Hematopoietic multipotent progenitor cell treated with erythropoietin and hydrocortisone succinate and interleukin-3 and kit ligand, for 15 days (in vitro differentiated cells): ENCODE measurements at regions not wholly inside any gene's neighbourhood (a gene's known extent, or its start where the extent isn't known, plus 50 kb on each side); places are given as distances from the start of the nearest gene placed in this dataset.

Experiments
- DNase-seq: peaks from one replicate; pipeline ENCODE4 v3.0.0-alpha.2; 2015; ENCODE audit warnings: low spot score

GRCh38 chr18:73232933-73233332, 365.1 kb upstream of the NETO1 start:
- no peak for DNase-seq

- no peak for DNase-seq
These were observed 352.9 kb upstream of the NETO1 start for GRCh38 chr18:73220663-73221062.

GRCh38 chr18:73218293-73218692, 350.5 kb upstream of the NETO1 start:
- no peak for DNase-seq

GRCh38 chr18:73214970-73215369, 347.2 kb upstream of the NETO1 start:
- no peak for DNase-seq

DNA sequence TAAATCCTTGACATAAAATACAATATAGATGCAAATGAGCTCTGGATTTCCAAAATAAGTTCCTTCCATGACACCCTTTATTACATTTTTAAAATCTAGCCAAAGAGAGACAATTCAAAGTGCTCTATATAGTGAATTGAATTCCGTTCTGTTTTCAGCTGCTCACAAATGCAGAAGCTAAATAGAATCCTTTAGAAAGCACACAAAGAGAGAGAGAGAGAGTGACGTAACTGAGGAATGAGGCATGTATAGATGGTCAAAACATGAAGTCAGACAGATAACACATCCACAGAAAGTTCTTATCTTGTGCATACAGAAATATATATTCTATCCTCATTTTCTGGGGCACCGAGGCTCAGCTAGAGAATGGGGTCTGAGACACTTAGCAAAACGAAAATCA, 344.7 kb upstream of the NETO1 start:
- DNase-seq: no peak

DNA sequence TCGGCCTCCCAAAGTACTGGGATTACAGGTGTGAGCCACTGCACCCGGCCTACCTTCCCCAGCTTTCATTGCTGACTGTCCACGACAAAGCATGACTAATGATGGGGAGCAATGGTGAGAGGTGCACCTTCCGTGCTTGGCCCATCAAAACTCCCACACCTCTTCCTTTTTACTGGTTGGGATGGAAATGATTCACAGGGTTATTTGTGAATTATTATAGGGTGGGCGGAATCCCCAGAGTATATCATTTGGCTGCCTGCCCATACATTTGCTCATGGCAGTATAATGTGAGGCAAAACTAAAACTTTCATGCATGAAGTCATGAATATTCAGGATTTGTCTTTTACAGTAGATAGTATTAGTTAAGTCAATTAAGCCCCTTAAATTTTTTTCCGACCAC, 334.2 kb upstream of the NETO1 start:
- no peak for DNase-seq

GRCh38 chr18:73199151-73199550, 331.4 kb upstream of the NETO1 start:
- DNase-seq: no peak

DNA sequence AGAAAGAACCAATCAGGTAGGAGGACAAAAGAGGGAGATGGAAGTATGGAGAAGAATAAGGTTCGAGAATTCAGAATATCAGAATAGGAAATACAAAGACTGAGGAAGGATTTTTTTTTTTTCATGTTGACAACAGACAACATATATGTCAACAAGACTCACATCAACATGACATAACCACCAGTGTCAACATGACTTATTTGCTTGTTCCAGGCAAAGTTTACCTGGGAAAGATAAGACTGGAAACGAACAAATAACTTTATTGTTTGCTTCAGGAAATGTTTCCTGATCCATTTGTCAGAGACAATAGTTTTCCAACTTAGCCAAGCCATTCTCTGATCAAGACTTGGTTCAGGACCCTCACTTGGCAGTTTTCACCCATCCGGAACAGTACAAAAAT, 321.9 kb upstream of the NETO1 start:
- no peak for DNase-seq

DNA sequence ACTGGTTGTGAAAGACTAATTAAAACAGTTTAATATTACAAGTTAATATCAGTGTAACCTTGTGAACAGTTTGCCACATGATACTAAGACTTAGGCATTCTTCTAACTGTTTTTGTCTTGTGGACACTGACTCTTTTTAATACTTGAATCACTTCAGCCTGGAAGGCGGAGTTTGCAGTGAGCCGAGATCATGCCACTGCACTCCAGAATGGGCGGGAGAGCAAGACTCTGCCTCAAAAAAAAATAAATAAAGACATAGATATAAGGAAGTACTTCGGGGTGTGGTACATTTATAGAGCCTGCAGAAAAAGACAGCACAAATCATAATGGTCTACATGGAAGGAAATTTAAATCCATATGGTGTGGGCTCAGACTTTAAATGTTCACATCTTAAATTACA, 300.4 kb upstream of the NETO1 start:
- no peak for DNase-seq

DNA sequence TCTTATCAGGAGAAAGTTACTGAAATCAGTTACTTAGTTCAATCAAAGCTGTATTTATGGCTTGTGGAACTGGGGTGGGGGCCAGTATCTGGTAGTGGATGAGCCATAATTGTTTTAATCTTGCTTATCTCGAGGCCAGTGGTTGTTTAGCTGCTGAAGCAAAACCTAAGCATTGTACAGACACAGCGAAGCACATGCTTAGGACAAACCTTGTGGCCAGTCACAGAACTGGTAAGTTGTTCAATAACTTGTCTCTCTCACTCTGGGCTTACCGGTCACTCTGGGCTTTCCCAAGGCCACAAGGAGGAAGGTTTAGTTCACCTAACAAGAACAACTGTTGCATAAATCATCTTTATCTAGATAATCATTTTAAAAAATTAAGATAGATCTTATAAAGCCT, 296.6 kb upstream of the NETO1 start:
- DNase-seq: no peak

GRCh38 chr18:73163236-73163635, 295.4 kb upstream of the NETO1 start:
- no peak for DNase-seq

- DNase-seq: no peak
These were observed 288.3 kb upstream of the NETO1 start for GRCh38 chr18:73156117-73156516.

DNA sequence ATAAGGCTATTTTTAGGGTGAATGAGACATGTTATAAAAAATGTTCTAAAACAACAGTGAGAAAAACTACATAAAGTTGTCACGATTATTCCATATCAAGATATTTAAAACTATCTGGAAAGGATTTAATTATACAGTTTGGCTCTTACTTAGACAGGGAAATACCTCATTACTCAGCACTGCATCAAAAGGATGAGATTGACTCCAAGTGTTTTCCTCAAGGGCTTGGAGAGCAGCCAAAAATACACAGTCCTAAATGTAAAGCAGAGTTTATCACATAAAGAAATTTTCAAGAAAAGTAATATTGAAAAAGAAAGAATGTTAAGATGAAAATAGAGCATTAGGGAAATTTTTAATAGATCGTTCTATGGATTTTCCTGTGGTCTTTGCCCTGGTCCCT, 285.5 kb upstream of the NETO1 start:
- no peak for DNase-seq

DNA sequence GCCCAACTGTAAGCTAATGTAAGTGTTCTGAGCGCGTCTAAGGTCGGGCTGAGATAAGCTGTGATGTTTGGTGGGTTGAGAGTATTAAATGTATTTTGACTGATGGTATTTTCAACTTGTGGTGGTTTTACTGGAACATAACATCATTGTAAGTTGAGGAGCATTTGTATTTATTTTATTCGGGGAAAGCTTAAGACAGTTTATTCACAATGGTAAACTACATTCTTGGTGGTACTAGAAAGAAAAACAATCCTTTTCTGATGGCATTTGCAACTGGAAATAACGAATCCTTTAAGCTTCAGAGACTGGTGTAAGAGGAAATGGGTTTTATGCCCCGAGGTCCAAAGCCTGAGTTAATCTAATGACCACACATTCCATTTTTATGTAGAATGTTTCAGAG, 283.3 kb upstream of the NETO1 start:
- no peak for DNase-seq

DNA sequence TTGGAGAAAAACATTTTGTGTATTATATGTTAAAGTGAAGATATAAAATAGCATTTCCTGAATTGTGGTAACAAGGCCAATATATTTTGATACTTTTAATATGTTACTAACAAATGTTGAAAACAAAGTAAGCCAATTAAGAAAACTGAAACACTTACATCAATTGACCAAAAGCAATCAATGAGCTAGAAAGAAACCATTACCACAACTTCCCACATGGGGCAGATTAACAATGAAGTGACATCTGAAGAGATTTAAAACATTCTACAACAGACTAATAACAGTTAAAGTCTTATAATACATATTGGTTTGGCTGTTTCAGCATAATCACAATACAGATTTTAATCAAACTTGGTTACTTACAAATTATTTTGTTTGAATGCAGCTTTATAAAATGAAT, 282.4 kb upstream of the NETO1 start:
- DNase-seq: no peak

GRCh38 chr18:73147590-73147989, 279.8 kb upstream of the NETO1 start:
- no peak for DNase-seq

- DNase-seq: no peak
These were observed 276.2 kb upstream of the NETO1 start for GRCh38 chr18:73144030-73144429.

- no peak for DNase-seq
These were observed 268.3 kb upstream of the NETO1 start for GRCh38 chr18:73136134-73136533.

DNA sequence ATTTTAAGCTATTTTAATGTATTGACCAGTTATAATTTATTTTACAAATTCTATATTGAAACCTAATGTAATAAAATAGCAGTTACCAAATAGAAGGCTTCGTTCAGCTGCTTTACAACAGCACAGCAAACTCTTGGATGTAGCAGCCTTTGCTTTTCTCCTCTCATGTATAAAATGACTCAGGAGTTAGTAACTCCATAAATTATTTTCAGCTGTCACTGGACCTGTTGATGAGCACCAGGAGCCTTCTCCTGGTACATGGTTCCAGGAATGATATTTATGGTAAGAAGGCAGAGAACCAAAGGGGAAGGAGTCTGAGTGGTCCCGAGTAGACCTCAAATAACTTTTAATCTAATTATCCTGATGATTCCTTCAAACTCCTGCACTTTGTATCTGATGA, 256.4 kb upstream of the NETO1 start:
- DNase-seq: no peak

DNA sequence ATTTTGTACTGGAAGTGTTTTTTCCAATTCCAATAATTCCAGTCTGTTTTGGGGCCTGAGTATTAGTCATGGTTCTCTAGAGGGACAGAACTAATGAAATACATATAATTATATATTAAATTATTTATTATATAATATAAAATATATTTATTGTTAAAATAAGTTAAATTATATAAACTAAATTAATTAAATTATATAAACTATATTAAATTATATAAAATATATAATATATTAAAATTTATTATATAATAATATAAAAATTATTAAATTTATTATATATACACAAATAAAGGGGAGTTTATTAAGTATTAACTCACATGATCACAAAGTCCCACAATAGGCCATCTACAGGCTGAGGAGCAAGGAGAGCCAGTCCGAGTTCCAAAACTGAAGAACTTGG, 253.4 kb upstream of the NETO1 start:
- no peak for DNase-seq

GRCh38 chr18:73120626-73121025, 252.8 kb upstream of the NETO1 start:
- no peak for DNase-seq

DNA sequence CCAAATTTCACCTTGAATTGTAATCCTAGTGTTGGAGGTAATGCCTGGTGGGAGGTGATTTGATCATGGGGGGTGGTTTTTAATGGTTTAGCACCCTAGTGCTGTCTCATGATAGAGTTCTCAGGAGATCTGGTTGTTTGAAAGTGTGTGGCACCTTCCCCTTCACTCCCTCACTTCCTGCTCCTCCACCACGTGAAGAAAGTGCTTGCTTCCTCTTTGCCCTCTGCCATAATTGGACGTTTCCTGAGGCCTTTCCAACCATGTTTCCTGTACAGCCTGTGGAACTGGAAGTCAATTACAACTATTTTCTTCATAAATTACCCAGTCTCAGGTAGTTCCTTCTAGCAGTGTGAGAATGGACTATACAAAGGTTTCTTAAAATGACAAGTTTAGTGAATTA, 251.8 kb upstream of the NETO1 start:
- no peak for DNase-seq

- no peak for DNase-seq
These were observed 250.5 kb upstream of the NETO1 start for GRCh38 chr18:73118121-73118816.

DNA sequence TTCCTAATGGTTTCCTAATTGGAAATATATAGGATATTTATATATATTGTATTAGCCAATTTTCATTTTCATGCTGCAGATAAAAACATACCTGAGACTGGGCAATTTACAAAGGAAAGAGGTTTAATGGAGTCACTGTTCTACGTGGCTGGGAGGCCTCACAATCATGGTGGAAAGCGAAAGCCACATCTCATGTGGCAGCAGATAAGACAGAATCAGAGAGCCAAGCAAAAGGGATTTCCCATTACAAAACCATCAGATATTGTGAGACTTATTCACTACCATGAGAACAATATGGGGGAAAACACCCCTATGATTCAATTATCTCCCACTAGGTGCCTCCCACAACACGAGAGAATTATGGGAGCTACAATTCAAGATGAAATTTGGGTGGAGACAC, 242.5 kb upstream of the NETO1 start:
- no peak for DNase-seq

DNA sequence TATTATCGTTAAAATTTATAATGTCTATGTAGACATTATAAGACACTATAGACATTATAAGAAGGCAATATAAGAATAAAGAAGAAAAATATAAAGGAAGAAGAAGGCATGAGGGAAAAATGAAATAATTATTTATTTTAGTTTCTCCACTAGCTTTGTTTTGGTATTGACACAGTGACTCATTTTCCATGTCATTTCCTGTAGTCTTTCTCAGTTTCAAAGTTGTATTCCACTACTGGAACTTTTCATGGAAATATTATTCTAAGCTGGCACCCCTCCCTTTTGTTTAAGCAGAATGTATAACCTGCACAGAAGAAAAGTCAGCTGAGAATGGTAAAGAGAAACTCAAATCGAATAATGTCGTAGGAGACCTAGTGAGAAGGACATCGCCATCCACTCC, 234.2 kb upstream of the NETO1 start:
- DNase-seq: no peak
